Astrocyte (in vitro differentiated cells and primary cell): ENCODE measurements at regions not wholly inside any gene's neighbourhood (a gene's known extent, or its start where the extent isn't known, plus 50 kb on each side); places are given as distances from the start of the nearest gene placed in this dataset.

ENCODE experiments used
- DNase-seq: peaks from one replicate; pipeline ENCODE4 v3.0.0-alpha.2; 2010; ENCODE audit warnings: low read depth
- FAIRE-seq: peaks from 2 replicates; lab custom pipeline; 2011; peaks lifted over from hg19 to GRCh38; lab: Jason Lieb, UNC
- H2AFZ ChIP-seq: 2 replicates; pipeline ENCODE4 v1.6.0; 2012; ENCODE audit warnings: low read depth, low read length, inconsistent platforms
- H3K27ac ChIP-seq: 2 replicates; pipeline ENCODE4 v1.5.1; 2011; ENCODE audit warnings: low read depth, low read length, inconsistent platforms
- H3K27me3 ChIP-seq: 2 replicates; pipeline ENCODE4 v1.6.0; 2011; ENCODE audit warnings: low read length, inconsistent platforms; ENCODE audit not compliant: insufficient read depth
- H3K36me3 ChIP-seq: 2 replicates; pipeline ENCODE4 v1.5.1; 2011; ENCODE audit warnings: low read length, inconsistent platforms; ENCODE audit not compliant: insufficient read depth
- H3K4me1 ChIP-seq: 2 replicates; pipeline ENCODE4 v1.5.1; 2011; ENCODE audit warnings: low read length, inconsistent platforms; ENCODE audit not compliant: insufficient read depth
- H3K4me2 ChIP-seq: 2 replicates; pipeline ENCODE4 v1.6.0; 2012; ENCODE audit warnings: low read length, inconsistent platforms
- H3K4me3 ChIP-seq: 2 replicates; pipeline ENCODE4 v1.5.1; 2011; ENCODE audit warnings: low read depth, mild to moderate bottlenecking, low read length, inconsistent platforms; ENCODE audit not compliant: insufficient read depth
- H3K79me2 ChIP-seq: 2 replicates; pipeline ENCODE4 v1.6.0; 2012; ENCODE audit warnings: mild to moderate bottlenecking, low read length, inconsistent platforms; ENCODE audit not compliant: insufficient read depth
- H3K9ac ChIP-seq: 2 replicates; pipeline ENCODE4 v1.6.0; 2012; ENCODE audit warnings: mild to moderate bottlenecking, low read length, inconsistent platforms
- H3K9me3 ChIP-seq: 2 replicates; pipeline ENCODE4 v1.5.1; 2012; ENCODE audit warnings: low read depth, mild to moderate bottlenecking, low read length, inconsistent platforms; ENCODE audit not compliant: insufficient read depth
- H4K20me1 ChIP-seq: 2 replicates; pipeline ENCODE4 v1.6.0; 2012; ENCODE audit warnings: low read length, inconsistent platforms; ENCODE audit not compliant: insufficient read depth
- H3K27ac Mint-ChIP-seq: one replicate; pipeline ENCODE4 v1.8.0; 2021; ENCODE audit warnings: mild to moderate bottlenecking, mixed read lengths; ENCODE audit not compliant: unreplicated experiment
- H3K27me3 Mint-ChIP-seq: one replicate; pipeline ENCODE4 v1.8.0; 2021; ENCODE audit warnings: low read depth, mixed read lengths; ENCODE audit not compliant: unreplicated experiment
- H3K36me3 Mint-ChIP-seq: one replicate; pipeline ENCODE4 v1.8.0; 2021; ENCODE audit warnings: low read depth, mixed read lengths; ENCODE audit not compliant: unreplicated experiment
- H3K4me1 Mint-ChIP-seq: one replicate; pipeline ENCODE4 v1.8.0; 2021; ENCODE audit warnings: low read depth, mixed read lengths; ENCODE audit not compliant: unreplicated experiment
- H3K4me3 Mint-ChIP-seq: one replicate; pipeline ENCODE4 v1.8.0; 2021; ENCODE audit warnings: mild to moderate bottlenecking, moderate library complexity, mixed read lengths; ENCODE audit not compliant: unreplicated experiment
- H3K9me3 Mint-ChIP-seq: one replicate; pipeline ENCODE4 v1.8.0; 2021; ENCODE audit warnings: mild to moderate bottlenecking, mixed read lengths; ENCODE audit not compliant: unreplicated experiment
- EZH2 ChIP-seq: IDR thresholded peaks from 2 replicates; pipeline ENCODE4 v1.6.1; 2012; ENCODE audit warnings: mild to moderate bottlenecking, low read length, inconsistent platforms; ENCODE audit not compliant: insufficient read depth
- TF ChIP-seq, protein P1 (sequence below): IDR thresholded peaks from 2 replicates; pipeline ENCODE4 v1.5.1; 2011; ENCODE audit warnings: low read depth, mild to moderate bottlenecking, inconsistent platforms, low read length, moderate library complexity; ENCODE audit not compliant: insufficient read depth

GRCh38 chr20:37584238-37584807, 56.6 kb upstream of the BLCAP start:
- no peak overlapping the region for H2AFZ ChIP-seq
- no peak for FAIRE-seq
- peaks cover 2% of the 10 kb centered on the region for H3K9me3 Mint-ChIP-seq
- no peaks in the 10 kb centered on the region for H3K4me1 ChIP-seq
- H3K27ac Mint-ChIP-seq, result no peak overlapping the region
- no peak overlapping the region for H3K9ac ChIP-seq
- TF ChIP-seq, protein P1, sequence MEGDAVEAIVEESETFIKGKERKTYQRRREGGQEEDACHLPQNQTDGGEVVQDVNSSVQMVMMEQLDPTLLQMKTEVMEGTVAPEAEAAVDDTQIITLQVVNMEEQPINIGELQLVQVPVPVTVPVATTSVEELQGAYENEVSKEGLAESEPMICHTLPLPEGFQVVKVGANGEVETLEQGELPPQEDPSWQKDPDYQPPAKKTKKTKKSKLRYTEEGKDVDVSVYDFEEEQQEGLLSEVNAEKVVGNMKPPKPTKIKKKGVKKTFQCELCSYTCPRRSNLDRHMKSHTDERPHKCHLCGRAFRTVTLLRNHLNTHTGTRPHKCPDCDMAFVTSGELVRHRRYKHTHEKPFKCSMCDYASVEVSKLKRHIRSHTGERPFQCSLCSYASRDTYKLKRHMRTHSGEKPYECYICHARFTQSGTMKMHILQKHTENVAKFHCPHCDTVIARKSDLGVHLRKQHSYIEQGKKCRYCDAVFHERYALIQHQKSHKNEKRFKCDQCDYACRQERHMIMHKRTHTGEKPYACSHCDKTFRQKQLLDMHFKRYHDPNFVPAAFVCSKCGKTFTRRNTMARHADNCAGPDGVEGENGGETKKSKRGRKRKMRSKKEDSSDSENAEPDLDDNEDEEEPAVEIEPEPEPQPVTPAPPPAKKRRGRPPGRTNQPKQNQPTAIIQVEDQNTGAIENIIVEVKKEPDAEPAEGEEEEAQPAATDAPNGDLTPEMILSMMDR, result no peak
- TF ChIP-seq EZH2, result no peak
- no peak overlapping the region for H3K27ac ChIP-seq
- H3K4me3 ChIP-seq, result no peak overlapping the region
- no peaks in the 10 kb centered on the region for H3K36me3 Mint-ChIP-seq
- DNase-seq, result no peak
- H3K27me3 Mint-ChIP-seq, result peaks cover 35% of the 10 kb centered on the region
- peaks cover 13% of the 10 kb centered on the region for H3K27me3 ChIP-seq
- no peak overlapping the region for H3K4me2 ChIP-seq
- no peaks in the 10 kb centered on the region for H3K36me3 ChIP-seq
- H3K9me3 ChIP-seq, result no peaks in the 10 kb centered on the region
- no peaks in the 10 kb centered on the region for H3K79me2 ChIP-seq
- H3K4me1 Mint-ChIP-seq, result no peaks in the 10 kb centered on the region
- H3K4me3 Mint-ChIP-seq, result no peak overlapping the region
- no peaks in the 10 kb centered on the region for H4K20me1 ChIP-seq

GRCh38 chr20:37581246-37581645, 53.6 kb upstream of the BLCAP start:
- TF ChIP-seq EZH2, result no peak
- TF ChIP-seq, protein P1, result no peak
- H3K4me1 ChIP-seq, result no peaks in the 10 kb centered on the region
- FAIRE-seq (no peak), DNase-seq (no peak)
- no peaks in the 10 kb centered on the region for H3K36me3 ChIP-seq
- H2AFZ ChIP-seq, result no peak overlapping the region
- peaks cover 19% of the 10 kb centered on the region for H3K27me3 ChIP-seq
- H3K9ac ChIP-seq, result no peak overlapping the region
- H3K4me3 ChIP-seq, result no peak overlapping the region
- H3K4me3 Mint-ChIP-seq, result no peak overlapping the region
- no peak overlapping the region for H3K27ac Mint-ChIP-seq
- no peak overlapping the region for H3K4me2 ChIP-seq
- no peak overlapping the region for H3K27ac ChIP-seq
- peaks cover 5% of the 10 kb centered on the region for H3K9me3 Mint-ChIP-seq
- H3K36me3 Mint-ChIP-seq, result no peaks in the 10 kb centered on the region
- H3K9me3 ChIP-seq, result no peaks in the 10 kb centered on the region
- no peaks in the 10 kb centered on the region for H3K4me1 Mint-ChIP-seq
- H4K20me1 ChIP-seq, result no peaks in the 10 kb centered on the region
- no peaks in the 10 kb centered on the region for H3K79me2 ChIP-seq
- peaks cover 60% of the 10 kb centered on the region for H3K27me3 Mint-ChIP-seq

DNA sequence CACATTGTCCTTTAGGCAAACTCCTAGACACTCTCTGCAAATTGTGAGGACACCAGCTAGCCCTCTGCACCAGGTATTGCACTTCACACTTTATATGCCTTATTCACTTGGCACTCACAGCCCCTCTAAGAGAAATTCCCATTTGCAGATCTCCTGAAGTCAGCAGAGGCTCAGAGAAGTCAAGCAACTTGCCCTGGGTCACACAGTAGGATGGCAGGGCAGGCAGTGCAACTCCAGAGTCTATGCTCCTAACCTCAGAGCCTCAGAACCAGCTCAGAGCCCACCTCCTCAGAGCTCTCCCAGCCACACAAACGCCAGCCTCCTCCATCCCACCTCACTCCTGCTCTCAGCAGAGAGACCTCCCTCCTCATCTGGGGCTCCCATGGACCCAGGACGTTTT, 52.4 kb upstream of the BLCAP start:
- Mint-ChIP-seq H3K36me3 (no peaks in the 10 kb centered on the region), H3K27me3 (peaks cover 55% of the 10 kb centered on the region), H3K9me3 (peaks cover 3% of the 10 kb centered on the region), H3K27ac (no peak overlapping the region), H3K4me3 (no peak overlapping the region), H3K4me1 (no peaks in the 10 kb centered on the region)
- Histone ChIP-seq H3K27ac (no peak overlapping the region), H3K9ac (no peak overlapping the region), H3K4me1 (no peaks in the 10 kb centered on the region), H2AFZ (no peak overlapping the region), H3K79me2 (no peaks in the 10 kb centered on the region), H3K9me3 (no peaks in the 10 kb centered on the region), H3K27me3 (peaks cover 10% of the 10 kb centered on the region), H4K20me1 (no peaks in the 10 kb centered on the region), H3K4me2 (no peak overlapping the region), H3K4me3 (no peak overlapping the region), H3K36me3 (no peaks in the 10 kb centered on the region)
- TF ChIP-seq, protein P1, result no peak
- no peak for TF ChIP-seq EZH2
- FAIRE-seq, result no peak
- no peak for DNase-seq
